HepG2 (cell line): ENCODE measurements at regions not wholly inside any gene's neighbourhood (a gene's known extent, or its start where the extent isn't known, plus 50 kb on each side); places are given as distances from the start of the nearest gene placed in this dataset.
A peak's percentile ranks its signal among the peaks of the same experiment; 100 is the strongest.

ENCODE experiments used
- ELF3 ChIP-seq: IDR thresholded peaks from 2 replicates; pipeline ENCODE4 v1.6.1; 2016; ENCODE audit warnings: missing genetic modification reagents, missing compliant biosample characterization
- GATAD2A ChIP-seq: IDR thresholded peaks from 2 replicates; pipeline ENCODE4 v1.6.1; 2016
- HNF4A ChIP-seq: sonication (generic); formaldehyde crosslinking; IDR thresholded peaks from 2 replicates; pipeline ENCODE4 v1.4.0; 2020; ENCODE audit warnings: missing genetic modification reagents
- HOMEZ ChIP-seq: IDR thresholded peaks from 2 replicates; pipeline ENCODE4 v1.6.1; 2016; ENCODE audit warnings: low read depth
- IRF2 ChIP-seq: IDR thresholded peaks from 2 replicates; pipeline ENCODE4 v1.6.1; 2018; ENCODE audit warnings: missing genetic modification reagents, missing compliant biosample characterization
- MED1 ChIP-seq: sonication (generic); formaldehyde crosslinking; IDR thresholded peaks from 2 replicates; pipeline ENCODE4 v1.4.0; 2020; ENCODE audit warnings: missing genetic modification reagents
- PAXIP1 ChIP-seq: sonication (generic); formaldehyde crosslinking; conservative IDR thresholded peaks from 2 replicates; pipeline ENCODE4 v1.4.0; 2020; ENCODE audit warnings: mild to moderate bottlenecking, missing genetic modification reagents, moderate library complexity
- SMAD3 ChIP-seq: sonication (generic); formaldehyde crosslinking; IDR thresholded peaks from 2 replicates; pipeline ENCODE4 v1.4.0; 2020; ENCODE audit warnings: missing genetic modification reagents
- STAT5B ChIP-seq: sonication (generic); formaldehyde crosslinking; IDR thresholded peaks from 2 replicates; pipeline ENCODE4 v1.4.0; 2020; ENCODE audit warnings: missing genetic modification reagents
- ZNF263 ChIP-seq: sonication (generic); formaldehyde crosslinking; IDR thresholded peaks from 2 replicates; pipeline ENCODE4 v1.4.0; 2020; ENCODE audit warnings: missing genetic modification reagents
- ZNF512 ChIP-seq: sonication (generic); formaldehyde crosslinking; IDR thresholded peaks from 2 replicates; pipeline ENCODE4 v1.4.0; 2020; ENCODE audit warnings: mild to moderate bottlenecking, missing genetic modification reagents
- ZNF768 ChIP-seq: sonication (generic); formaldehyde crosslinking; IDR thresholded peaks from 2 replicates; pipeline ENCODE4 v1.4.0; 2020; ENCODE audit warnings: missing genetic modification reagents

GRCh38 chr4:83171436-83172039 lies 57.0 kb upstream of the PLAC8 start (continued):
- TF ChIP-seq HOMEZ (CRISPR knock-in tag) (peak; percentile 78), ZNF263 (no peak), STAT5B (CRISPR knock-in tag) (no peak), GATAD2A (CRISPR knock-in tag) (no peak), PAXIP1 (CRISPR knock-in tag) (no peak), IRF2 (no peak), ZNF512 (CRISPR knock-in tag) (no peak), HNF4A (CRISPR knock-in tag) (peak; percentile 46), MED1 (CRISPR knock-in tag) (no peak), SMAD3 (CRISPR knock-in tag) (no peak), ZNF768 (CRISPR knock-in tag) (no peak), ELF3 (CRISPR knock-in tag) (peak; percentile 66)
